SK-N-MC (cell line): ENCODE measurements at regions not wholly inside any gene's neighbourhood (a gene's known extent, or its start where the extent isn't known, plus 50 kb on each side); places are given as distances from the start of the nearest gene placed in this dataset.

Experiments used
- EZH2 ChIP-seq: fragments of 200-600 bp; sonication (generic); IDR thresholded peaks from one replicate; pipeline ENCODE4 v1.6.1; 2017; ENCODE audit warnings: antibody characterized with exemption
- POLR2AphosphoS5 ChIP-seq: IDR thresholded peaks from 2 replicates; pipeline ENCODE4 v1.6.1; 2012; ENCODE audit warnings: mild to moderate bottlenecking, low read depth, low read length, borderline replicate concordance

DNA sequence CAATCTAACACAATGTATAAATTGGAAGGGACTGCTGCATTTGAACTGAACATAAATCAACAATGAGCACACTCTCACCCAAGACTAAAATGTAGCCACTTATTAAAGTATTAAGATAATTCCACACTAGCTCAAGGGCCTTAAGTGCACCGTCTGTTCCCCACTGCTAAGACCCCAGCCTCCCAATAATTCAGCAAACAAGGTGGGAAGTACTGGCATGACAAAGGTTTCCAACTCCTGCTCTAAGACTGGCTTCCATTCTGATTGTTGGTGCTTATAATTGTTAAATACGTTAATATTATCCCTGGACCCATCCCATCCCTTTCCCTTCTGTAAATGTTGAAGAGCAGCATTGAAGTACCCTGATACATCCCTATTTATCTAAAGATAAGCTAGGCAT lies 636.7 kb downstream of the NR2F1-AS1 start:
- TF ChIP-seq EZH2: no peak
- TF ChIP-seq POLR2AphosphoS5: no peak
